ENCODE measurements at regions not wholly inside any gene's neighbourhood (a gene's known extent, or its start where the extent isn't known, plus 50 kb on each side); places are given as distances from the start of the nearest gene placed in this dataset.
A peak's percentile ranks its signal among the peaks of the same experiment; 100 is the strongest.

DNA sequence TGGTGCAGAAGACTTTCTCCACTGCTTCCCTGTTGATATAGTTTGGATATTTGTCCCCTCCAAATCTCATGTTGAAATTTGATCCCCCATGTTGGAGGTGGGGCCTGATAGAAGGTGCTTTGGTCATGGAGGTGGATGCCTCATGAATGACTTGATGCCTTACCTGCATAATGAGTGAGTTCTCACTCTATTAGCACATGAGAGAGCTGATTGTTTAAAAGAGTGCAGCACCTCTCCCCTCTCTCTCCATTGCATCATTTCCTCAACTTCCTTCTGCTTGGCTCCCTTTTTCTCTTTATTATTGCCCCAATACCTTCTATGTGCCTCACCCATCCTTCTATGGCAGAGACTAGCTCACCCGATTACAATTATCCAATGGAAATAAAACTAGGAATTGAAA is 90.8 kb upstream of the COX10 start:
- H3K4me1 ChIP-seq (replicated peaks in 1 of 4; ENCODE audit: control insufficient read depth in 3 of 4, insufficient read depth in 4 of 4, low read length in 3 of 4) = peaks cover 0 to 17% (median 0%) of the 10 kb centered on the region in 4 experiments; a peak in 1 of 7 replicates
- no peak overlapping the region for H4K91ac ChIP-seq (replicated peaks; ENCODE audit: insufficient read length, low read length)
- TF ChIP-seq CEBPB (IDR thresholded peaks at IDR 0.05; ENCODE audit: low read depth, low read length) (peak; percentile 70), CHD2 (IDR thresholded peaks at IDR 0.05; ENCODE audit: low read length) (no peak)
- H2BK120ac ChIP-seq (replicated peaks; ENCODE audit: low read depth, low read length) = no peak overlapping the region
- no peaks in the 10 kb centered on the region for H3K79me2 ChIP-seq (ENCODE audit: control insufficient read depth in 1 of 2, insufficient read depth in 2 of 2, low read length in 2 of 2)
- no peaks in the 10 kb centered on the region for H3K23me2 ChIP-seq (ENCODE audit: low read depth, low read length)
- ChIA-PET CTCF (ENCODE audit: partially characterized antibody) (interaction anchor here (1.2 kb wide), 1 partner anchor 902 kb away, joined by 3 read pairs; no protein-coding TSS in a partner anchor), POLR2A (ENCODE audit: partially characterized antibody) (no interaction called here)
- no peak overlapping the region for H3K56ac ChIP-seq (replicated peaks; ENCODE audit: insufficient read length, low read depth, low read length)
- H2AFZ ChIP-seq (ENCODE audit: low read length) = no peak overlapping the region
- WGBS, 2 experiments (ENCODE audit: extremely low coverage in 1 of 2, insufficient coverage in 1 of 2, insufficient read length in 1 of 2, insufficient replicate concordance in 2 of 2, low coverage in 1 of 2, low lambda C conversion rate in 2 of 2, missing lambda C conversion rate in 1 of 2) = 83% methylated on average over 1 of the region's 1 CpG; no CpG with 5 or more reads in 1 of the 2 experiments
- H4K5ac ChIP-seq (ENCODE audit: insufficient read length, low read depth, low read length) = no peak overlapping the region
- H3K18ac ChIP-seq (ENCODE audit: extremely low read depth, low read length) = peak overlapping the region; percentile 65; the same call in 1 of the 2 replicates
- H2BK20ac ChIP-seq (ENCODE audit: low read length) = no peak overlapping the region
- H3K9ac ChIP-seq (replicated peaks in 1 of 4; ENCODE audit: extremely low read depth in 1 of 4, low read depth in 3 of 4, low read length in 3 of 4) = no peak overlapping the region
- peak overlapping the region; percentile 69; the same call in 1 of the 2 replicates for H2BK5ac ChIP-seq (ENCODE audit: low read depth, low read length)
- 0 out of 4 replicates have a peak overlapping the region, but pooled peaks of 1 of the 2 experiments have one; percentile 12 for H3K4me2 ChIP-seq (ENCODE audit: insufficient read depth in 1 of 2, low read depth in 2 of 2, low read length in 2 of 2)
- H3K9me3 ChIP-seq (ENCODE audit: insufficient read depth in 2 of 2, low read depth in 1 of 2, low read length in 1 of 2) = no peaks in the 10 kb centered on the region
- DNase-seq (ENCODE audit: low read depth in 1 of 2, low spot score in 2 of 2) (no peak), FAIRE-seq (no peak)
- H4K8ac ChIP-seq (ENCODE audit: extremely low read depth, insufficient read depth, low read length) = no peak overlapping the region
- H3K27ac ChIP-seq (ENCODE audit: low read depth, low read length) = no peak overlapping the region
- no peak overlapping the region for H3K4me3 ChIP-seq (ENCODE audit: extremely low read depth in 1 of 4, insufficient read depth in 2 of 4, low read depth in 3 of 4, low read length in 4 of 4)
- H3K14ac ChIP-seq (ENCODE audit: insufficient read length) = no peak overlapping the region
- peak overlapping the region; percentile 91; the same call in 1 of the 2 replicates for H2BK12ac ChIP-seq (ENCODE audit: low read depth, low read length)
- no peaks in the 10 kb centered on the region for H3K79me1 ChIP-seq (ENCODE audit: low read depth, low read length)
- no peak overlapping the region for H3K4ac ChIP-seq (replicated peaks; ENCODE audit: insufficient read length, low read depth, low read length)
- no peaks in the 10 kb centered on the region for H3K27me3 ChIP-seq (replicated peaks in 1 of 4; ENCODE audit: control insufficient read depth in 3 of 4, extremely low read depth in 1 of 4, insufficient read depth in 3 of 4, low read length in 3 of 4)
- H4K20me1 ChIP-seq (replicated peaks in 1 of 2; ENCODE audit: control insufficient read depth in 1 of 2, insufficient read depth in 2 of 2, low read length in 2 of 2) = no peaks in the 10 kb centered on the region
- no peak overlapping the region for H2BK15ac ChIP-seq (ENCODE audit: low read length)
- H3K23ac ChIP-seq (ENCODE audit: insufficient read length) = no peak overlapping the region
- H2AK5ac ChIP-seq (ENCODE audit: low read depth, low read length) = peak overlapping the region; percentile 43; the same call in 1 of the 2 replicates
- no peaks in the 10 kb centered on the region for H3K36me3 ChIP-seq (ENCODE audit: control insufficient read depth in 2 of 4, insufficient read depth in 4 of 4, low read length in 3 of 4)

All from H1 (cell line).